Lower leg skin (tissue), 3 donors: ENCODE measurements at regions not wholly inside any gene's neighbourhood (a gene's known extent, or its start where the extent isn't known, plus 50 kb on each side); places are given as distances from the start of the nearest gene placed in this dataset.

Experiments used
- POLR2A ChIP-seq, 2 donors: fragments of 450-650 bp; IDR thresholded peaks; one replicate each; pipeline ENCODE4 v1.6.1; 2016 to 2017; ENCODE audit warnings: antibody characterized with exemption in 2 of 2, mild to moderate bottlenecking in 1 of 2, moderate library complexity in 1 of 2
- TF ChIP-seq, protein P1 (sequence below), 3 donors: fragments of 450-650 bp; IDR thresholded peaks; one replicate each; pipeline ENCODE4 v1.5.1; 2016; ENCODE audit warnings: antibody characterized with exemption in 3 of 3, mild to moderate bottlenecking in 3 of 3, moderate library complexity in 2 of 3

- TF ChIP-seq, protein P1, sequence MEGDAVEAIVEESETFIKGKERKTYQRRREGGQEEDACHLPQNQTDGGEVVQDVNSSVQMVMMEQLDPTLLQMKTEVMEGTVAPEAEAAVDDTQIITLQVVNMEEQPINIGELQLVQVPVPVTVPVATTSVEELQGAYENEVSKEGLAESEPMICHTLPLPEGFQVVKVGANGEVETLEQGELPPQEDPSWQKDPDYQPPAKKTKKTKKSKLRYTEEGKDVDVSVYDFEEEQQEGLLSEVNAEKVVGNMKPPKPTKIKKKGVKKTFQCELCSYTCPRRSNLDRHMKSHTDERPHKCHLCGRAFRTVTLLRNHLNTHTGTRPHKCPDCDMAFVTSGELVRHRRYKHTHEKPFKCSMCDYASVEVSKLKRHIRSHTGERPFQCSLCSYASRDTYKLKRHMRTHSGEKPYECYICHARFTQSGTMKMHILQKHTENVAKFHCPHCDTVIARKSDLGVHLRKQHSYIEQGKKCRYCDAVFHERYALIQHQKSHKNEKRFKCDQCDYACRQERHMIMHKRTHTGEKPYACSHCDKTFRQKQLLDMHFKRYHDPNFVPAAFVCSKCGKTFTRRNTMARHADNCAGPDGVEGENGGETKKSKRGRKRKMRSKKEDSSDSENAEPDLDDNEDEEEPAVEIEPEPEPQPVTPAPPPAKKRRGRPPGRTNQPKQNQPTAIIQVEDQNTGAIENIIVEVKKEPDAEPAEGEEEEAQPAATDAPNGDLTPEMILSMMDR (IDR thresholded peaks at IDR 0.05), result no peak
- TF ChIP-seq POLR2A (IDR thresholded peaks at IDR 0.05), result no peak
Observed at GRCh38 chr12:41777064-41777790, 367.4 kb downstream of the GXYLT1 start.
